D721Med (cell line): ENCODE measurements at regions not wholly inside any gene's neighbourhood (a gene's known extent, or its start where the extent isn't known, plus 50 kb on each side); places are given as distances from the start of the nearest gene placed in this dataset.

Experiments used
- DNase-seq: peaks from one replicate; pipeline ENCODE4 v3.0.0; 2011; ENCODE audit warnings: low spot score; ENCODE audit not compliant: insufficient read length
- FAIRE-seq: peaks from 2 replicates; lab custom pipeline; 2011; peaks lifted over from hg19 to GRCh38; lab: Jason Lieb, UNC
- CTCF ChIP-seq: IDR thresholded peaks from 2 replicates; pipeline ENCODE4 v1.5.1; 2012; ENCODE audit warnings: mild to moderate bottlenecking, control low read depth; ENCODE audit not compliant: insufficient read depth; ENCODE audit errors: missing control alignments

- TF ChIP-seq CTCF = no peak
- FAIRE-seq (no peak), DNase-seq (no peak)
Measured at GRCh38 chr4:30314001-30314400, 406.2 kb upstream of the PCDH7 start.

DNA sequence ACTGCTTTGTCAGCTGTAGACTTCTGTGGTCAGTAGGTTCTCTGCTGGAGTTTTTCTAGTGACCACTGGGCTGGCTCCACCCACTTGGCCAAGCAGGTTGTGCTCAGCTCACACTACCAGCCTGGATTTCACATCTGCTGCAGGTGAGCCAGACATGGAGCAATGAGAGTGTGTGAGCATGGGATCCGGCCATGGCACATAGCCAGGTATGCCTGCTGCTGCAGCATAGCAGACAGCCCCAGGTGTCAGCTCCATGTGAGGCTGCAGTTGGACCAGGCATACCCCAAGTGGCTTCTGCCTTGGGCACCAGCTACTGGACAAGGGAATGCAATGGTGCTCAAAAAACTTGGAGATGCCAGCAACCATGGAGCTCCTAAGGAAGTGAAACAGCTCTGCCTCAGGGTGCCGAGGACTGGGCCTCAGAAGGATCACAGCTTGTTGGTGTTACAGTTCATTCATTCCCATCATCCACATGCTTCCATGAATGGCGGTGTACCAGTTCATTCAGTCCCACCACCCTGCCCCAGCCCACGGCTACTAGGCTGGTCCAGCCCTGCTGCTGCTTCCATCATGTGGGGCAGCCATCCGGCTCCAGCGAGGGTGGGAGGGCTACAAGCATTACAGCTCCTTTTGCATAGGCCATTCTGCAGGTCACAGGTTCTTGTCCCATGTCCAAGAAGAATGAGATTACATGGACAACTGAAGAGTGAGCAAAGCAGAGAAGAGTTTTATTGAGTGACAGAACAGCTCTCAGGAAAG is 389.1 kb upstream of the PCDH7 start:
- FAIRE-seq (no peak), DNase-seq (no peak)
- no peak for TF ChIP-seq CTCF

- DNase-seq (no peak), FAIRE-seq (no peak)
- TF ChIP-seq CTCF = no peak
Measured at GRCh38 chr4:30341731-30342130, 378.4 kb upstream of the PCDH7 start.

DNA sequence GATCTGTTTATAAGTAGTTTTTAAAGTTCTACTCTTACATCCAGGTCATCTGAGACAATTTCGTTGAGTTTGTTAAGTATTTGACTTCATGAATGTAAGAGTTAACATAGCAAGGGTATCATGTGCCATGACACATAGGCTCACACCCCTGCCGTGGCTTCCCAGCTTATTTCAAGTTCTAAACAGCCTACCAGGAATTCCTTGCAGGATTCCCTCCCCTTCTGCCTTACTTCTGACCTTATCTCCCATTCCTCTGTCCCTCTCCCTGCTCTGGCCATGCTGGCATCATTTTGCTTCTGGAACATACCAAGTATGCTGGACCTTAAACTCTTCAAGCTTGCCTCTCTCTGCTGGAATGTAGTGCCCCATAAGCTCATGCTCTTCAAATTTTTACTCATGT is 369.9 kb upstream of the PCDH7 start:
- no peak for DNase-seq
- TF ChIP-seq CTCF = no peak
- no peak for FAIRE-seq

DNA sequence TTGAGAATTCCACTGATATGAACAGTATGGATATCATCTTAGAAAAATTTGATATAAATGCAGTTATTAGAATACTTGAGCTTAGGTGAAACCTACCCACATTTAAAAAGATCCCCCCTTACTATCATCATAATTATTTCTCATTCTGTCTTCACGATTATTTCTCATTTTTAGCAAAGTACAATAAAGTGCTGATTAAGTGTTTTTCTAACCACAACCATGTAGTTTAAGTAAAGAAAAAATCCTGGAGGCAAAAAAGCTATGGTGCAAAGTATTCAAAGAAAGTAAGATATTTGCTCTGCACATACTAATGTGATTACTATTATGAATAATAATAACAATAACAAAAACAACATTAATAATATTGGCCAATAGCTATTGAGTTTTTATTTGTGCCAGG is 365.6 kb upstream of the PCDH7 start:
- FAIRE-seq (no peak), DNase-seq (no peak)
- no peak for TF ChIP-seq CTCF

GRCh38 chr4:30362436-30362835 is 357.7 kb upstream of the PCDH7 start:
- DNase-seq (no peak), FAIRE-seq (no peak)
- TF ChIP-seq CTCF = no peak

GRCh38 chr4:30370105-30370504 is 350.1 kb upstream of the PCDH7 start:
- no peak for FAIRE-seq
- DNase-seq = no peak
- no peak for TF ChIP-seq CTCF
